SK-MEL-5 (cell line): ENCODE measurements at regions not wholly inside any gene's neighbourhood (a gene's known extent, or its start where the extent isn't known, plus 50 kb on each side); places are given as distances from the start of the nearest gene placed in this dataset.

Source experiments
- DNase-seq: peaks from one replicate; pipeline ENCODE4 v3.0.0-alpha.2; 2016; ENCODE audit warnings: low read depth, low spot score
- in situ Hi-C: cut with HindIII; loops from 2 replicates; pipeline ENCODE4 v1.10.0; 2016; ENCODE audit warnings: low sequenced_read_pairs, high pct_unique_total_duplicates, low pct_unique_long_range_greater_than_20kb

DNA sequence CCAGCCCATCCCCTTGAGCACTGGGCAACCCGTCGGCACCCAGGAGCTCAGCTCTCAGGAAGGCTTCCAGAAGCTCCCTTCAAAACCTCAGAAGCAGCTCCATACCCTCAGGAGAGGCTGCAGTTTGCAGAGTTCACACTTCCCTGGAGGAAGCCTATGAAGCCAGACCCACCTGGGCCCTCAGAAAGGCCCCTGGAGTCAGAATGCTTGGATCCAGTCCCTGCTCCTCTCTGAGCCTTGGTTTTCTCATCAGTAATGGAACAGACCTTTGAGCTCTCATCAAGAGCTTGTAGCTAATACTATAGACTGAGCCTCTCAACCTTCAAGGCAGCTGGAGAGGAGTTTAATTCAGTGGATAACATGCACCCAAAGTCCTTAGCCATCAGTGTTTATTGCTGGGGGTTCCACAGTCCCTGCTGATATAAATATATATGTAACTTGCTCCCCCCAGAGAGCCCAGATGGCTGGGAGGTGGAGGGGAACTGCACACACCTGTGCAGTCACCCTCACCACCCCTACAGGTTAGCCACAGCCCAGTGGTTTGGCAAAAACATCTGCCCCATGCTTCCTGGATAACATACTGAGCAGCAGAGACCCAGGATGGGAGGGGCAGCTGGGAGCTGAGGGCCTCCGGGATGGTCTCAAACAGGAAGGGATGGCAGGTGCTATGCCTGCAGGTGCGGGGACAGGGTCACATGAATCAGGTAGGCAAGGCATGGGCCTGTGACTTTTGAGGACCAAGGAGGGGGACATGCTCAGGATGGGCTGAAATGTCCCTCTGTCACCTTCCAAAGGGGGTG lies 120.1 kb downstream of the SNX5 start:
- DNase-seq = no peak
- in situ Hi-C loops = no loop called here

DNA sequence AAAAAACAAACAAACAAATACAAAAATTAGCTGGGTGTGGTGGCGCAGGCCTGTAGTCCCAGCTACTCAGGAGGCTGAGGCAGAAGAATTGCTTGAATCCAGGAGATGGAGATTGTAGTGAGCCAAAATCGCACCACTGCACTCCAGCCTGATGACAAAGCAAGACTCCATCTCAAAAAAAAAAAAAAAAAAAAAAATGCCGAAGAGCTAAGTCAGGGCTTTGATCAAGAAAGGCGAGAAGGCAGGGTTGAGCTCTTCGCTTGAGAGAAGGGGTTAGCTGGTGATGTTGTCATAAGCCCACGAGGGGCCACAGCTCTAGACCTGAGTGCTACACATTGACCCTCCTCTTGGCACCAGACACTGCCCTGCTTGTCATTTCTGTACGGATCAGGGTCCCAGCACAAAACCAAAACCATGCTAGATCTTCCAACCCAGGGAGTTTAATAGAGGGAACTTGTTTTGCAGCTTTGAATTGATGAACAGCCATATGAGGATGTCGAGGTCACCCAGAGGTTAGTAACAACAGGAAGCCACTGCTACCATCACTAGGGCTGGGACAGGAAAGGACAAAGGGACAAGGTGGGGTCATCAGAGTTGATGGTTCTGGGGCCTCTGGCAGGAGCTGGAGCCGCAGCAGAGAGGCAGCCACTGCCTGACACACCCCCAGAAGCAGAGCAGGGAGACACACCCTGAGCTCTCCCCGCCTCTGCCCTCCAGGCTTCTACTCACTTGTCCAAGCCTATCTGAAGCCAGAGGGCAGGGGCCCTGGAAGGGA lies 122.7 kb downstream of the SNX5 start:
- in situ Hi-C loops = no loop called here
- no peak for DNase-seq

DNA sequence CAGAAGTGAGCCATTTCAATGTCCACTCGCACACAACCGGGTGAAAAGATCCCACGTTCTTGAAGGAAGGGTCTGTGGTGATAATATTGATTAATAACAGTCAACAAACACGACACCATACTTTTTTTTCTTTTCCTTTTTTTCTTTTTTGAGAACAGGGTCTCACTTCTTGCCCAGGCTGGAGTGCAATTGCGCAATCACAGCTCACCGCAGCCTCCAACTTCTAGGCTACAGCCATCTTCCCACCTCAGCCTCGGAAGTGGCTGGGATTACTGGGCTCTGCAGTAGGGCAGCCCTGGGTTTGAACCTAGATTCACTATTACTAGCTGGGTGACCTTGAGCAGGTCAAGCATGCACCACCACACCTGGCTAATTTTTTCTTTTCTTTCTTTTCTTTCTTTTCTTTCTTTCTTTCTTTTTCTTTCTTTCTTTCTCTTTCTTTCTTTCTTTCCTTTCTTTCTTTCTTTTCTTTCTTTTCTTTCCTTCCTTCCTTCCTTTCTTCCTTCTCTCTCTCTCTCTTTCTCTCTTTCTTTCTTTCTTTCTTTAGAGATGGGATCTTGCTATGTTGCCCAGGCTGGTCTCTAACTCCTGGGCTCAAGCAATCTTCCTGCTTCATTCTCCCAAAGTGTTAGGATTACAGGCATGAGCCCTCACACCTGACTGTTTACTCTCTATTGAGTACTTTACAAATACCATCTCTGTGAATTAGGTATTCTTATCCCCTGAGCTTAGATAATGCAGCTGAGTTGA lies 123.9 kb downstream of the SNX5 start:
- DNase-seq = no peak
- in situ Hi-C loops = no loop called here

DNA sequence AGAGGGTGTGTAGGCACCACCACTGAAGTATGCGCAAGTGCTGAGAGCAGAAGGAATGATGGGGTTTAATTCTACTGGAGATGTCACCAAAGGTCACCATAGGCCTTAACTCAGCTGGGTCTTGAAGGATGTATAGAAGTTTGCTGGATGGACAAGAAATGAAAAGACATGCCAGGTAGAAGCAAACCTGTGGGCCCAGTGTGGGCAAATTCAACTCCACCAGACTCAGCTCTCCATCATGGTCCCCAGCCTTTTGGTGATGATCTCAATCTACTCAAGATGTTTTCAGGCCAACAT lies 124.5 kb downstream of the SNX5 start:
- in situ Hi-C loops = no loop called here
- no peak for DNase-seq

DNA sequence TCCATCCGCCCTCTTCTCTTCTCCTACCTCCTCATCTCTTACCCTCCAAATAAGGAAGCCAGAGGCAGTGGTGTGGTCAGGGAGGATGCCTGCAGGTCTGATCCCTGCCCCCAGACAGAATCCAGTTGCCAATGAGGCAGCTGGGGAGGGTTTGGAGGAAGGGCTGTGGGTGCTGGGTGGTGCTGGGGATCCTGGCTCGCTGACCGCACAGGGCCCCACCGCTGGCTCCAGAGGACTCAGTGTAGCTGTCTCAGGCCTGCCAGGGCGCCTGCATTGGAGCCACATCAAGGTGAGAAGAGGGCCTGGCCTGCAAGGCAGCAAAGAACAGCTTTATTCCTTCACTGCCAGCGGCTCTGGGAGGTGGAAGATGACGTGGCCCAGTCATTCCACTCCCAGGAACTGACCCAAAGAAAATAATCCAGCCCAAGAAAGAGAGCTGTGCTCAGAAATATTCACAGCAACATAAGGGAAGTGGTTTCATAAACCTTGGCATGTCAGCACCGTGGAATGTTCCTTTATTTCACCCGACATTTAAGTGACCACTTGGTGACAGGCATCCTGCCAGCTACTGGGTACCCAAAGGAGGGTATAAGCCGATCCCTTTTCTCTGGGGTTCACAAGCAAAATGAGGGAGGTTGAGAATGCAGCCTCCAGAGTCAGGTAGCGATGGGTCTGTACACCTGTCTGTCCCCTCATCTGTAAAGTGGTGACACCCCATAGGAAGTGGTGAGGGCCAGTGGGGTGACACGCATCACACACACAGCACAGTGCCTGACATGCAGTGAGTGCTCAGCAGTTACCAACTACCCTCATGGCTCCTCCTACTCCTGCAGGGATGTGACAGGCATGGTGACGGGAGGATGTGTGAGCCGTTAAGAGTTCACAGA lies 125.1 kb downstream of the SNX5 start:
- in situ Hi-C loops = no loop called here
- no peak for DNase-seq

DNA sequence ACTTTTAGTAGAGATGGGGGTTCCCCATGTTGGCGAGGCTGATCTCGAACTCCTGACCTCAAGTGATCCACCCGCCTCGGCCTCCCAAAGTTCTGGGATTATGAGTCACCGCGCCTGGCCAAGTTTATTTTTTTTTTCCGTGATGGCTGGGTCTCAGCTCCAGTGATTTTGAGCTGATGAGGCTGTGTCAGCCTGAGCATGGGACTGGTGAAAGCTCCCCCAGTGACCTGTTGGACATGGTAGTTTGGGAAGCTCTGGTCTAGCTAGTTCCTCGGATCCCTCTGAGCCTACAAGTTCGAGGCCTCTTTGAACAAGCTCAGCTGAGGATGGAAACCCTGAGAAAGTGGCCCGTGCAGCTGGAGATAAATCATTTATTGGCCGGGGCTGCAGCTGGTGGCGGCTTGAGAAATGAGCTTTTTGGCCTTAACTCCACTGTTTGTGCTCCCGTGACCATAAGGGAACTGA lies 126.8 kb downstream of the SNX5 start:
- no peak for DNase-seq
- in situ Hi-C loops = no loop called here

DNA sequence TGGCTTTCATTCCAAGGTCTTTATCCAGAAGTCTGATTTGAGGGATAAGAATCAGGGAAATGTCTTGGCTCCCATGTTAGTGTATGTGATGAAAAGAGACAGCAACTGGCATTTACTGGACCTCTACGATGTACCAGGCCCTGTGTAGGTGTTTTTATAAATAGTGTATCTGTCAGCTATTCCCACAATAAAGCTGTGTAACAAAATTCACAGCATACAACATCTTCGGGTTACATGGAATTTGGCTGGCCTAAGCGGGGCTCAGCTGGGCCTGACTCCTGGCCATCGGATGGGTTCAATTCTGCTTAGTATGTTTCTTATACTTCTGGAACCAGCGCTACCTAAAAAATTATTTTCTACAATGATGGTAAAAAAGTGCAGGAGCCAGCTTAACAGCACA lies 128.2 kb downstream of the SNX5 start:
- in situ Hi-C loops = no loop called here
- DNase-seq = no peak

DNA sequence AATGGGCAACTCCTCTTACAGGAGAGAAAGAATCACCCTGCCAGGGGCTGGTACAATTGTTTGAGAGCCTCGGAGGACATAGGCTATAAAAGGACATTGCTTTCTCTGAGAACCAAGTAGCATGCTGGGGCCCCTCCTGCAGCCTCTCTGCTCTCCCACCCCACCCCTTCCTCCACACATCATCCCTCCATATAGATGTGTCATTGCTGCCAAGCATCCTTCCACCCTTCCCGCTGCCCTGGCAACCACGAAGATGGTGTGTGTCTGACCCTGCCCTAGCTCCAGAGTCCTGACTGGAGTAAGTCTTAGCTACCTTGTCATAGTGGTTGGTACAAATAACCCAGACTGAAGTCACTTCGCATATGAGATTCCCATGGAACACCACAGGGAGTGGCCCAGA lies 129.7 kb downstream of the SNX5 start:
- DNase-seq = no peak
- in situ Hi-C loops = no loop called here

DNA sequence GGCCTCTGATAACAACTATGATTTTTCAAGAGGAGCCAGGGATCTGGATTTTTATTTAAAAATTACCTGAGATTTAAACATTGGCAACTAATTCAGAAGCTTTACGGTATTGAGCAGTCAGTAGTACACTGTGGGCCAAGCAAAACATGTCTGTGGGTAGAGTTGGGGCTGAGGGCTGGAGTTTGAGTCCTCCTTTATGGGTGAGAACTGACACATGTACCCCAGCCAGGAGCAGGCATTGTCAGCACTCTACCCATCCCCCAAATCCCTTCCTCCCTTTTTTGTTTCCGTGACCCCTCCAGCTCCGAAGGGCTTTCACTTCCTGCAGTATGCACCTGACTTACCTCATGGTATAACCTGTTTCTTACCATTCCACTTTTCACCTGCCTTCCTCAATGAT lies 131.4 kb downstream of the SNX5 start:
- in situ Hi-C loops = no loop called here

DNA sequence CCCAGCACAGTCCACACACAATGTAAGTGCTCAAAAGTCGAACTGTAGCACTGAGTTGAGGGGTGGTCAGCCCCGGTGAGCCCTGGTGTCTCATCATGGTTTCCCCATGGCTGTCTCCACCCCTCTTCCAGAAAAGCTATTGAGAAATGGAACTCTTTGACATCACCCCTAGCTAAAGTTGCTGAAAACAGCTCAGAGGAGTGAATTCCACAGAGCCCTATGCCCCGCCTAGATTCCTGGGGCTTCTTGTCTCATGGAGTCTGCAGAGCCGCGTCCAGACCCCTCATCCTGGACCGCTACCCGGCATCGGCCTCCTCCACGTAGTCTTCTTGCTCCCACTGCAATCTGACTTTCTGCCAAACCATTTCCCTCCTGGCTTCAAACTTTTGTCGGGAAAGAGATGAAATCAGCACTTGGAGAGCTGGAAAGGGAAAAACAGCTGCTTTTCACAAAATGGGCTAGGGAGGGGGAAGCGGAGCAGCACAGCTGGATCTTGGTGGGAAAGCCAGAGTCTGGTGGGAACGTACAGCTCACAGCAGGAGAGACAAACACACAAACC lies 132.2 kb downstream of the SNX5 start:
- in situ Hi-C loops = no loop called here
- no peak for DNase-seq

More for the DNA sequence above, 131.4 kb downstream of the SNX5 start:
- DNase-seq = no peak

DNA sequence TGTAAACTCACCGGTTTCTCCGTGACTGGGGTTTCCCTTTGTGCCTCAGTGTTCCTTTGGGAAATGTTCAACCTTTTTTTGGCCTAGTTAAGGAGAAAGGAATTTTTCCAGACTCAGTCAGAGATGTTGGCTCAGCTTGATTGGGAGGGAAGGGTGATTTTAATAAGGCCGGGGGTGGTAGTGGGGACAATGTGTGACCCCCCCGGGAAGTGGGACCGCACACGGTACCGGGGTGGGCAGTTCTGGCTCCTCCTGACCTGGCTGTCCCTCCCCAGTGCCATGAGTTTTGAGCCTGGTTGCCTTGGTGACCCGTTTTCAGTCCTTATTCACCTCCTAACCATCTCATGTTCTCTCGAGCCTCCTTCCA lies 132.7 kb downstream of the SNX5 start:
- in situ Hi-C loops = no loop called here
- no peak for DNase-seq

DNA sequence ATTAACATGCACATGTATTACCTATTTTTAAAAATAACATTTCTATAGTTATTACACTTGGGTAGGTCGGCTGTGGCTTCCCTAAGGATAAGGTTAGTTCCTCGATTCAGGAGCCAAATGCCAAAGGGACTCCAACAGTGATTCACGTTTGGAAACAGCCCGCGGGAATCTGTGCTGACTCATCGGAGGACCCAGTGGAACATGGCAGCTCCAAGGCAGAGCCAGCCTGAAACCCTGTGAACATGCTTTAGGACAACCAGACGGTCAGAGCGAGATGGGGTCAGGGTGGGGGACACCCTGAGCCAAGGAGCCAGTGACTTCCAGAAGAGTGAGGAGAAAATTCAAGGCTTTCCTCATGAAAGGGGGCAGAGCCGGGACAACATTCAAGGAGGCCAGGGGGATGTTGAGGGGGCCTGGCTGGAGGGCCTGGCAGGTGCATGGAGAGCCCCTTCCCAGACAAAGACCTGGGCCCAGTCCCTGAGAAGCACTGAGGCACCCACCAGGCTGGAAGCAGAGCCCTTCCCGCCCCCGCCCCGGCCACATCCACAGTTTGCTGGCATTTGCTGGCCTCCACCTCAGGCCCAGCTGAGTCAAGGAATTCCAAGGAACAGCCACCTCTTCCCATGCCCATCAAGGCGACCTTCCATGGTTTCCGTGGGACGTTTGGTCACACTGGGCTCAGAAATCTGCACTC lies 133.2 kb downstream of the SNX5 start:
- DNase-seq = peak; percentile 70
- in situ Hi-C loops = no loop called here

DNA sequence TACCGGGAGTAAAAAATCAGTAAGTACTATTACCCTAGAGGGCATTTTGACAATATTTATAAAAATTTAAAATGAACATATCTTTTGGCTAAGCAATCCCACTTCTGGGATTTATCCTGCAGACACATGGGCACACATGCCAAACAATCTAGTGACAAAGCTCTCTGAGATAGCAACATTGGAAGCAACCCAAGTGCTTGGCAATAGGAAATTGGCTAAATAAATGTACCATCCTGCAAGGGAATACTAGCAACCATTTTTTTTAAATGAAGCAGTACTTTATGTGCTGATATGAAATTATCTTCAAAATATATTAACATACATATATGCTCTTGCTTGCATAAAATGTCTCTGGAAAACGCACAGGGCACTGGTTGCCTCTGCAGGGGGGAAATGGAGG lies 133.8 kb downstream of the SNX5 start:
- in situ Hi-C loops = no loop called here
- no peak for DNase-seq

DNA sequence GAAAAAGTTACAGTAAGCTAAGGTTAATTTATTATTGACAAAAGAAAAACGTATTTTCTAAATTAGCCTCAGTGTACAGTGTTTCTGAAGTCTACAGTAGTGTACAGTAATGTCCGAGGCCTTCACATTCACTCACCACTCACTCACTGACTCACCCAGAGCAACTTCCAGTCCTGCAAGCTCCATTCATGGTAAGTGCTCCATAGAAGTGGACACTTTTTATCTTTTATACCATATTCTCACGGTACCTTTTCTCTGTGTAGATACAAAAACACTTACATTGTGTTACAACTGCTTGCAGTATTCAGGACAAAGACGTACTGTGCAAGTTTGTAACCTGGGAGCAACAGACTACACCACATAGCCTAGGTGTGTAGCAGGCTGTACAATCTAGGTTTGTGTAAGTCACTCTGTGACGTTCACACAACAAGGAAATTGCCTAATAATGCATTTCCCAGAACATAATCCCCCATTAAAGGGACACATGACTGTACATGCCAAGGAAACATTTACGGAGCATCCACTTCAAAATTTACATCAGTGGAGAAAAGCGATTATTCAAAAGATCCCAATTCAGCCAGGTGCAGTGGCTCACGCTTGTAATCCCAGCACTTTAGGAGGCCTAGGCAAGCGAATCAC lies 133.4 kb downstream of the BANF2 start:
- DNase-seq = peak; percentile 29
- in situ Hi-C loops = no loop called here

DNA sequence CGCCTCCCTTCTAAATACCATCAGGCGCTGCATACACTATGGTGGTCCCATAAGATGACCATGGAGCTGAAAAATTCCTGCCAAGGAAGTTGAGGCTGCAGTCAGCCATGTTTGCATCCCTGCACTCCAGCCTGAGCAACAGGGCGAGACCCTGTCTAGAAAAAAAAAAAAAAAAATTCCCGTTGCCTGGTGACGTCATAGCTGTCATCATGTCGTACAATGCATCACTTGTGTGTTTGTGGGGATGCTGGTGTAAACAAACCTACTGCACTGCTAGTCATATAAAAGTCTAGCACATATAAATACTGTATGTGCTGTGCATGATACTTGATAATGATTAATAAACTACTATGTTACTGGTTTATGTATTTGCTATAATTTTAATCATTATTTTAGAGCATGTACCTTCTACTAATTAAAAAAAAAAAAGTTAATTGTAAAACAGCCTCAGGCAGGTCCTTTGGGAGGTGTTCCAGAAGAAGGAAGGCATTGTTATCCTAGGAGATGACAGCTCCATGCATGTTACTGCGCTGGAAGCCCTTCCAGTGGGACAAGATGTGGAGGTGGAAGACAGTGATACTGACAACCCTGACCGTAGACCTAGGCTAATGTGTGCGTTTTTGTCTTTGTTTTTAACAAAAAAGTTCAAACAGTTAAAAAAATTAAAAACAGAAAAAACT lies 132.6 kb downstream of the BANF2 start:
- in situ Hi-C loops = no loop called here
- peak; percentile 89 for DNase-seq

DNA sequence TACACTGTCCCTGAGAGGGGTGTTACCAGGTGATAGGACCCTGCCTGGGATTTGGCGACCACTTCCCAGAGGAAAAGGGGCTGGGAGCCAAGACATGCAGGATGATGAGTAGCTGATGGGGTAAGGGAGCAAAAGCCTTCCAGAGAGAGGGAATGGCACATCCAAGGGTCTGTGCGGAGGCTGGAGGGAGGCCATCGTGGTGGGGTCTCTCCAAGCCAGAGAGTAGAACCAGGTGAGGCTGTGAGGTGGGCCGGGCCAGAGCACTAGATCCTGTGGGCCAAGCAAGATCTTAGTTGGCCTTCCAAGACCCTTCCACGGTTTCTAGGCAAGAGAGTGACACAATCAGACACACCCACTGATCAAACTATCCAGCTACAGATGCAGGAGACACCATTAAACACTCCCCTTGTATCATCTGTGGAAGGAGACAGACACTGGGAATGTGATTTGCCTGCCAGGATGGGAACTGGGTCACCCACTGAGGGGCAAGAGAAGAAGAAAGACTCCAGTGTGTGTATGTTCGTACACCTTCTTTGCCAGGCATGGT lies 128.9 kb downstream of the BANF2 start:
- DNase-seq = no peak
- in situ Hi-C loops = no loop called here
